ENCODE measurements at regions not wholly inside any gene's neighbourhood (a gene's known extent, or its start where the extent isn't known, plus 50 kb on each side); places are given as distances from the start of the nearest gene placed in this dataset.

DNA sequence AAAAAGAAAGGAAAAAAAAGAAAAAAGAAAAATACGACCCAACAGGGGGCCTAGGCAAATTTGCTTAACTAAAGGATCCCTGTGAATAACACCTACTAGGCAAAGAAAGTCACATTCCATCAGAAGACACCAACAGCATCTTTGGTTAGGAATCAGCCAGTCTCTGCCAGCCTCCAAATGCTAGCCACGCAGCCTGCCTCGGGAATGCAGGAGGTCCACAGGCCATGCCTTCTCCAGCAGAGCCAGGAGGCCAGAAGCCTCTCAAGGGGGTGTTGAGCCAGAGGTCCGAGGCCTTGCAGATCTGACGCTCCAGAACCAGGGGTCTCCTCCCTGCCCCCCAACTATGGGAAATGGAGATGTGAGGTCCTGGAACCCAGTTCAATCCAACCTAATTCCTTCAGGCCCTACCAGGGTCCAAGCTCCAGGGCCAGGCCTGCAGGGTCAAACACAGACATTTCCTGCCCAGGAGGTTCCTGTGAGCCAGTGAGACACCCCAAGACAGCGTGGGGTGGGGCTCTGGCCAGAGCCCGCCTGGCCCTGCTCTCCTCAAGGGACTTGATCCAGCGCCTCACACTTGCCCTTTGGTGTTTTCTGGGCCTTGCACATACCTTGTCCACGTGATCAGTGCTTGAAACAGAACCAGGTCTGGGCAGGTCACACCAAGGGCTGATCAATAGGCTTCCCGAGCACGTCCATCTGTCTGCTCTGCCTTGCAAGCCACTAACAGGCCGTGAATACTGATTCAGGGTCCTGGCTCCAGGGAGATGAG lies 289.6 kb upstream of the ID2 start:
- Histone ChIP-seq H3K9me3 (replicated peaks in 1 of 2; ENCODE audit: control insufficient read depth in 1 of 2, insufficient read depth in 1 of 2, low read length in 2 of 2) (peaks cover 0 to 12% of the 10 kb centered on the region in 2 donors), H3K27me3 (ENCODE audit: control insufficient read depth in 2 of 2, insufficient read depth in 2 of 2, low read length in 2 of 2) (no peaks in the 10 kb centered on the region), H3K79me2 (ENCODE audit: insufficient read depth, low read length) (no peaks in the 10 kb centered on the region), H3K4me2 (replicated peaks; ENCODE audit: extremely low read depth, low read length, poor library complexity, severe bottlenecking) (no peak overlapping the region), H2AFZ (ENCODE audit: insufficient read depth, low read depth, low read length, poor library complexity, severe bottlenecking) (no peak overlapping the region), H3K9ac (ENCODE audit: insufficient read depth, low read length, poor library complexity, severe bottlenecking) (no peak overlapping the region), H3K4me1 (ENCODE audit: control insufficient read depth in 1 of 2, insufficient read depth in 2 of 2, low read length in 2 of 2) (peaks cover 28 to 38% of the 10 kb centered on the region in 2 donors), H3K27ac (ENCODE audit: low read depth in 1 of 2, low read length in 2 of 2) (no peak overlapping the region), H3K36me3 (replicated peaks in 1 of 2; ENCODE audit: control insufficient read depth in 1 of 2, insufficient read depth in 2 of 2, low read length in 2 of 2) (no peaks in the 10 kb centered on the region), H4K20me1 (ENCODE audit: insufficient read depth, low read length) (no peaks in the 10 kb centered on the region), H3K4me3 (replicated peaks in 1 of 3; ENCODE audit: low read depth in 2 of 3, low read length in 3 of 3) (no peak overlapping the region)
- peaks cover 0 to 4% (median 0%) of the 10 kb centered on the region in 3 donors for H3K27me3 Mint-ChIP-seq (ENCODE audit: low read depth in 3 of 3)
- H3K36me3 Mint-ChIP-seq, result no peaks in the 10 kb centered on the region
- H3K9me3 Mint-ChIP-seq, result peaks cover 2 to 11% (median 8%) of the 10 kb centered on the region in 7 donors
- H3K4me1 Mint-ChIP-seq, result peaks cover 49% of the 10 kb centered on the region
- H3K4me3 Mint-ChIP-seq, result no peak overlapping the region
- TF ChIP-seq CTCF (IDR thresholded peaks at IDR 0.05), result no peak
- intact Hi-C loops (cut with micrococcal nuclease), result loop anchor here in 1 of 2 donors (10.0 kb wide), 1 partner anchor 57 kb away; no protein-coding TSS in a partner anchor
- no peak for DNase-seq
- WGBS (ENCODE audit: insufficient coverage), result 97% methylated on average over 9 of the region's 12 CpGs
- peak overlapping the region in 1 of 7 donors; percentile 35 for H3K27ac Mint-ChIP-seq

DNA sequence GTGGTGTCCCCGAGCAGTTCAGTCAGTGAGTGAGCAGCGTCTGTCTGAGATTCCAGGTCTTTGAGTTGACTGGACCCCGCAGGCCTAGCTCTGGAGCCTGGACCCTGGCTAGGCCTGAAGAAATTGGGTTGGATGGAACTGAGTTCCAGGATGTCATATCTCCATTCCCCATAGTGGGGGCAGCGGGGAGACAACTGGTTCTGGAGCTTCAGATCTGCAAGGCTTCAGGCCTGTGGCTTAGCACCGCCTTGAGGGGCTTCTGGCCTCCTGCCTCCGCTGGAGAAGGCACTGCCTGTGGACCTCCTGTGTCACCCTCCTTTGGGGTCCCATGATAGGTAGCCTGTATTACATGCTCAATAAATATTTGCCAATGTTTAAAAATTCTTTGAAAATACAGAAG lies 288.4 kb upstream of the ID2 start:
- no peaks in the 10 kb centered on the region for H3K27me3 ChIP-seq (ENCODE audit: control insufficient read depth in 2 of 2, insufficient read depth in 2 of 2, low read length in 2 of 2)
- no peak overlapping the region for H3K27ac Mint-ChIP-seq
- no peak for TF ChIP-seq CTCF (IDR thresholded peaks at IDR 0.05)
- peaks cover 0 to 7% of the 10 kb centered on the region in 2 donors for H3K9me3 ChIP-seq (replicated peaks in 1 of 2; ENCODE audit: control insufficient read depth in 1 of 2, insufficient read depth in 1 of 2, low read length in 2 of 2)
- H3K36me3 ChIP-seq (replicated peaks in 1 of 2; ENCODE audit: control insufficient read depth in 1 of 2, insufficient read depth in 2 of 2, low read length in 2 of 2), result no peaks in the 10 kb centered on the region
- intact Hi-C loops (cut with micrococcal nuclease), result loop anchor here in 1 of 2 donors (10.0 kb wide), 1 partner anchor 59 kb away; no protein-coding TSS in a partner anchor
- WGBS (ENCODE audit: insufficient coverage), result 100% methylated on average over 2 of the region's 6 CpGs
- peaks cover 0 to 4% (median 0%) of the 10 kb centered on the region in 3 donors for H3K27me3 Mint-ChIP-seq (ENCODE audit: low read depth in 3 of 3)
- no peak for DNase-seq
- H3K9me3 Mint-ChIP-seq, result peaks cover 2 to 8% (median 3%) of the 10 kb centered on the region in 7 donors
- no peaks in the 10 kb centered on the region for H3K36me3 Mint-ChIP-seq
- H3K4me1 Mint-ChIP-seq, result peaks cover 49% of the 10 kb centered on the region
- no peaks in the 10 kb centered on the region for H3K79me2 ChIP-seq (ENCODE audit: insufficient read depth, low read length)
- H3K4me2 ChIP-seq (replicated peaks; ENCODE audit: extremely low read depth, low read length, poor library complexity, severe bottlenecking), result no peak overlapping the region
- H3K4me3 Mint-ChIP-seq, result no peak overlapping the region
- H4K20me1 ChIP-seq (ENCODE audit: insufficient read depth, low read length), result no peaks in the 10 kb centered on the region
- no peak overlapping the region for H3K4me3 ChIP-seq (replicated peaks in 1 of 3; ENCODE audit: low read depth in 2 of 3, low read length in 3 of 3)
- no peak overlapping the region for H2AFZ ChIP-seq (ENCODE audit: insufficient read depth, low read depth, low read length, poor library complexity, severe bottlenecking)
- no peak overlapping the region for H3K9ac ChIP-seq (ENCODE audit: insufficient read depth, low read length, poor library complexity, severe bottlenecking)
- H3K27ac ChIP-seq (ENCODE audit: low read depth in 1 of 2, low read length in 2 of 2), result no peak overlapping the region
- peaks cover 28 to 38% of the 10 kb centered on the region in 2 donors for H3K4me1 ChIP-seq (ENCODE audit: control insufficient read depth in 1 of 2, insufficient read depth in 2 of 2, low read length in 2 of 2)

All from CD14-positive monocyte (primary cell).